BE2C (cell line): ENCODE measurements at regions not wholly inside any gene's neighbourhood (a gene's known extent, or its start where the extent isn't known, plus 50 kb on each side); places are given as distances from the start of the nearest gene placed in this dataset.

Experiments
- DNase-seq: peaks from one replicate; pipeline ENCODE4 v3.0.0-alpha.2; 2020
- H3K27me3 ChIP-seq: fragments of 250-450 bp; sonication (Bioruptor Pico); 2 replicates; pipeline ENCODE4 v1.5.1; 2020; ENCODE audit warnings: mild to moderate bottlenecking
- H3K36me3 ChIP-seq: fragments of 250-450 bp; sonication (Bioruptor Pico); 2 replicates; pipeline ENCODE4 v1.5.1; 2020; ENCODE audit warnings: mild to moderate bottlenecking
- H3K4me1 ChIP-seq: fragments of 250-450 bp; sonication (Bioruptor Pico); 2 replicates; pipeline ENCODE4 v1.5.1; 2020
- H3K4me3 ChIP-seq: 2 replicates; pipeline ENCODE4 v1.5.1; 2011; ENCODE audit warnings: low read depth, low read length
- H3K9me3 ChIP-seq: fragments of 250-450 bp; sonication (Bioruptor Pico); 2 replicates; pipeline ENCODE4 v1.5.1; 2020
- CTCF ChIP-seq: IDR thresholded peaks from 2 replicates; pipeline ENCODE4 v1.5.1; 2012; ENCODE audit warnings: mild to moderate bottlenecking, low read depth, low read length

GRCh38 chr13:38173403-38173802, 176.2 kb upstream of the UFM1 start:
- no peaks in the 10 kb centered on the region for H3K9me3 ChIP-seq
- no peak overlapping the region for H3K4me3 ChIP-seq
- no peaks in the 10 kb centered on the region for H3K4me1 ChIP-seq
- no peaks in the 10 kb centered on the region for H3K36me3 ChIP-seq
- no peaks in the 10 kb centered on the region for H3K27me3 ChIP-seq
- no peak for DNase-seq
- no peak for TF ChIP-seq CTCF

GRCh38 chr13:38167164-38167822, 182.4 kb upstream of the UFM1 start:
- no peak overlapping the region for H3K4me3 ChIP-seq
- TF ChIP-seq CTCF: no peak
- H3K4me1 ChIP-seq: no peaks in the 10 kb centered on the region
- no peaks in the 10 kb centered on the region for H3K36me3 ChIP-seq
- no peaks in the 10 kb centered on the region for H3K27me3 ChIP-seq
- H3K9me3 ChIP-seq: no peaks in the 10 kb centered on the region
- DNase-seq: no peak

GRCh38 chr13:38166116-38166515, 183.5 kb upstream of the UFM1 start:
- no peak for DNase-seq
- no peak for TF ChIP-seq CTCF
- H3K4me1 ChIP-seq: no peaks in the 10 kb centered on the region

GRCh38 chr13:38160131-38160530, 189.5 kb upstream of the UFM1 start:
- Histone ChIP-seq H3K4me1 (no peaks in the 10 kb centered on the region), H3K9me3 (no peaks in the 10 kb centered on the region), H3K36me3 (no peaks in the 10 kb centered on the region), H3K4me3 (no peak overlapping the region), H3K27me3 (no peaks in the 10 kb centered on the region)
- no peak for DNase-seq
- TF ChIP-seq CTCF: no peak

More at GRCh38 chr13:38166116-38166515, 183.5 kb upstream of the UFM1 start:
- no peaks in the 10 kb centered on the region for H3K9me3 ChIP-seq
- no peak overlapping the region for H3K4me3 ChIP-seq
- H3K36me3 ChIP-seq: no peaks in the 10 kb centered on the region
- no peaks in the 10 kb centered on the region for H3K27me3 ChIP-seq

- H3K27me3 ChIP-seq: no peaks in the 10 kb centered on the region
Observed at GRCh38 chr13:38159710-38160109, 189.9 kb upstream of the UFM1 start.

More at GRCh38 chr13:38159710-38160109, 189.9 kb upstream of the UFM1 start:
- TF ChIP-seq CTCF: no peak
- no peaks in the 10 kb centered on the region for H3K36me3 ChIP-seq
- no peaks in the 10 kb centered on the region for H3K4me1 ChIP-seq
- no peaks in the 10 kb centered on the region for H3K9me3 ChIP-seq
- H3K4me3 ChIP-seq: no peak overlapping the region
- DNase-seq: no peak
